HEK293T (cell line): ENCODE measurements at regions not wholly inside any gene's neighbourhood (a gene's known extent, or its start where the extent isn't known, plus 50 kb on each side); places are given as distances from the start of the nearest gene placed in this dataset.

Experiments used
- CTCF ChIA-PET: fragments of 350-600 bp; formaldehyde crosslinking; extraction: SDS; loops from one replicate; lab custom pipeline; 2021; ENCODE audit warnings: antibody characterized with exemption, inconsistent platforms; lab: Yijun Ruan, JAX
- POLR2A ChIA-PET: fragments of 350-600 bp; formaldehyde crosslinking; extraction: SDS; loops from one replicate; lab custom pipeline; 2020; ENCODE audit warnings: antibody characterized with exemption, inconsistent platforms; lab: Yijun Ruan, JAX
- DNase-seq: peaks from one replicate; pipeline ENCODE4 v3.0.0; 2012; ENCODE audit warnings: mixed read lengths; ENCODE audit errors: extremely low spot score
- ARNT ChIP-seq: fragments of 450-650 bp; IDR thresholded peaks from 2 replicates; pipeline ENCODE4 v1.6.1; 2017; ENCODE audit warnings: mild to moderate bottlenecking
- BHLHE40 ChIP-seq: fragments of 450-650 bp; IDR thresholded peaks from 2 replicates; pipeline ENCODE4 v1.6.1; 2016; ENCODE audit warnings: mild to moderate bottlenecking, moderate library complexity, borderline replicate concordance
- CTBP1 ChIP-seq: fragments of 450-650 bp; IDR thresholded peaks from 2 replicates; pipeline ENCODE4 v1.6.1; 2016; ENCODE audit warnings: borderline replicate concordance
- ELF4 ChIP-seq: fragments of 450-650 bp; IDR thresholded peaks from 2 replicates; pipeline ENCODE4 v1.6.1; 2017; ENCODE audit warnings: antibody characterized with exemption
- FOXA1 ChIP-seq: fragments of 450-650 bp; IDR thresholded peaks from 2 replicates; pipeline ENCODE4 v1.6.1; 2016; ENCODE audit warnings: mild to moderate bottlenecking
- FOXK2 ChIP-seq: fragments of 450-650 bp; IDR thresholded peaks from 2 replicates; pipeline ENCODE4 v1.6.1; 2016; ENCODE audit warnings: mild to moderate bottlenecking
- FOXM1 ChIP-seq: fragments of 450-650 bp; IDR thresholded peaks from 2 replicates; pipeline ENCODE4 v1.6.1; 2017; ENCODE audit warnings: mild to moderate bottlenecking, borderline replicate concordance
- HDGF ChIP-seq: fragments of 450-650 bp; IDR thresholded peaks from 2 replicates; pipeline ENCODE4 v1.6.1; 2017; ENCODE audit warnings: antibody characterized with exemption, borderline replicate concordance
- L3MBTL2 ChIP-seq: fragments of 450-650 bp; conservative IDR thresholded peaks from 2 replicates; pipeline ENCODE4 v1.6.1; 2016; ENCODE audit warnings: mild to moderate bottlenecking
- LEF1 ChIP-seq: fragments of 450-650 bp; IDR thresholded peaks from 2 replicates; pipeline ENCODE4 v1.6.1; 2017; ENCODE audit warnings: mild to moderate bottlenecking, borderline replicate concordance
- NFRKB ChIP-seq: fragments of 450-650 bp; IDR thresholded peaks from 2 replicates; pipeline ENCODE4 v1.6.1; 2016; ENCODE audit warnings: mild to moderate bottlenecking, moderate library complexity
- SP1 ChIP-seq: fragments of 450-650 bp; IDR thresholded peaks from 2 replicates; pipeline ENCODE4 v1.6.1; 2017
- SUZ12 ChIP-seq: fragments of 450-650 bp; IDR thresholded peaks from 2 replicates; pipeline ENCODE4 v1.6.1; 2016; ENCODE audit warnings: mild to moderate bottlenecking
- TARDBP ChIP-seq: fragments of 450-650 bp; IDR thresholded peaks from 2 replicates; pipeline ENCODE4 v1.6.1; 2016
- ZNF384 ChIP-seq: fragments of 450-650 bp; IDR thresholded peaks from 2 replicates; pipeline ENCODE4 v1.6.1; 2016
- TF ChIP-seq, protein P1 (sequence below): fragments of 450-650 bp; IDR thresholded peaks from 2 replicates; pipeline ENCODE4 v1.6.1; 2016

DNA sequence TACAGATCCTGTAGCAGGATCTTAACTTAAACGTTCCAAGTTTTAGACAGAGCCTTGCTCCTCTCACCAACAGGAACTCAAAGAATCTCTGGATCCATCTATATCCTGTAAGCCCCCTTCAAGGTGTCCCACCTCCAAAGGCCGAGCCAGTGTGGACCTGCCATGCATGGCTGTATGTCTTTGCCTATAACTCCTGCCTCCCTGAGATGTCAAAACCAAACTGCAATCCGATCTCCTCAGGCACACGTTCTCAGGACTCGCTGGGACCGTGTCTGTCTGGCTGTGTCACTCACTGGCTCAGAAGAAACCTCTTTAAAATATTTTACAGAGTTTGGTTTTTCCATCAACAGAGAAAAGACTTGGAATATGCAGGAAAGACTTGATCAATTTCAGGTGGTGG lies 51.4 kb upstream of the FAM20C start:
- POLR2A ChIA-PET: no interaction called here

DNA sequence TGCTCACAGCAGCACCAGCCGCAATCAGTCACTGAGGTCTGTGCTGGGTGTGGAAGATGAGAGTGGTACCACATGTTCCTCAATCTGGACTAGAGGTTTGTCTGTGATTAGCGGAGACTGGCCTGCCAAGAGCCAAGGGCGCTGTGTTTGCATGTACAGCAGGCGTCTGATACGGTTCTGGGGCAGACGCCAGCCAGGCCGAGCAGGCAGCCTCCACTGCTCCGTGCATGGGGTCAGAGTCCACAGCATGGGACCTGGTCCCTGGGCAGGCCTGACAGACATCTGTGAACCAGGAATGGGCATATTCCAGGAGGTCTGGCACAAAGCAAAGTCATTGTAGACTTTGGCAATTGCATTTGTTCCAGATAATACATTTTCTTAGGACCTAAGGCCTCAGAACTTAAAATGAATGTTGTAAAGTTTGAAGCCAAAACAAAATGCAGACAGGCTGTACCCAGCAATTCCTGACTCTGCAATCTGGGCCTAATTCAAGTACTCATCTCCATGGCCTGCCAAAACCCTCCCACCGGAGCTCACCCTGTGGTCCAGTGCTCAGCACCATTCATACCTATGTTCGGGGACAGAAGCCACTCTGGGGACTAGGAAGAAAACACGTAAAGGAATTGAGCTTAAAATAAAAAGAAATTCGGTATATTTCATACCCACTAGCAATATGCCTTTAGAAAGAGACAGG lies 50.0 kb upstream of the FAM20C start:
- CTCF ChIA-PET: no interaction called here
- POLR2A ChIA-PET: no interaction called here

More for the DNA sequence above, 51.4 kb upstream of the FAM20C start:
- no peak for DNase-seq
- TF ChIP-seq NFRKB (no peak), ARNT (no peak), FOXK2 (no peak), L3MBTL2 (no peak), SP1 (no peak), ELF4 (no peak), ZNF384 (no peak), TARDBP (no peak), BHLHE40 (no peak), FOXA1 (no peak), CTBP1 (no peak), SUZ12 (no peak), LEF1 (no peak), FOXM1 (no peak), HDGF (no peak)
- TF ChIP-seq, protein P1, sequence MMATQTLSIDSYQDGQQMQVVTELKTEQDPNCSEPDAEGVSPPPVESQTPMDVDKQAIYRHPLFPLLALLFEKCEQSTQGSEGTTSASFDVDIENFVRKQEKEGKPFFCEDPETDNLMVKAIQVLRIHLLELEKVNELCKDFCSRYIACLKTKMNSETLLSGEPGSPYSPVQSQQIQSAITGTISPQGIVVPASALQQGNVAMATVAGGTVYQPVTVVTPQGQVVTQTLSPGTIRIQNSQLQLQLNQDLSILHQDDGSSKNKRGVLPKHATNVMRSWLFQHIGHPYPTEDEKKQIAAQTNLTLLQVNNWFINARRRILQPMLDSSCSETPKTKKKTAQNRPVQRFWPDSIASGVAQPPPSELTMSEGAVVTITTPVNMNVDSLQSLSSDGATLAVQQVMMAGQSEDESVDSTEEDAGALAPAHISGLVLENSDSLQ: no peak
- CTCF ChIA-PET: no interaction called here

More for the DNA sequence above, 50.0 kb upstream of the FAM20C start:
- DNase-seq: no peak
- no peak for TF ChIP-seq LEF1
- TF ChIP-seq ZNF384: no peak
